Panc1 (cell line): ENCODE measurements at regions not wholly inside any gene's neighbourhood (a gene's known extent, or its start where the extent isn't known, plus 50 kb on each side); places are given as distances from the start of the nearest gene placed in this dataset.

Experiments
- CTCF ChIP-seq: fragments of 450-650 bp; IDR thresholded peaks from 2 replicates; pipeline ENCODE4 v1.5.1; 2017; ENCODE audit warnings: mild to moderate bottlenecking
- POLR2AphosphoS5 ChIP-seq: IDR thresholded peaks from 2 replicates; pipeline ENCODE4 v1.6.1; 2012; ENCODE audit warnings: mild to moderate bottlenecking, low read depth, low read length, moderate library complexity
- REST ChIP-seq, 2 experiments: IDR thresholded peaks; 2 replicates each; pipeline ENCODE4 v1.6.1; 2011 to 2012; ENCODE audit warnings: low read depth in 2 of 2, control low read depth in 1 of 2, low read length in 1 of 2, mild to moderate bottlenecking in 1 of 2, moderate library complexity in 1 of 2; ENCODE audit not compliant: insufficient read depth in 1 of 2
- SIN3A ChIP-seq: IDR thresholded peaks from 2 replicates; pipeline ENCODE4 v1.6.1; 2012; ENCODE audit warnings: low read depth, mild to moderate bottlenecking, low read length, moderate library complexity, borderline replicate concordance; ENCODE audit not compliant: insufficient read depth
- TCF7L2 ChIP-seq: IDR thresholded peaks from 2 replicates; pipeline ENCODE4 v1.6.1; 2011; ENCODE audit warnings: mild to moderate bottlenecking, low read depth, low read length, inconsistent platforms

- TF ChIP-seq POLR2AphosphoS5 (no peak), CTCF (no peak), TCF7L2 (no peak), REST (IDR thresholded peaks at IDR 0.05; ENCODE audit: insufficient read depth in 1 of 2, low read depth in 2 of 2, low read length in 1 of 2) (no peak), SIN3A (no peak)
These were observed 767.5 kb downstream of the JRKL start for GRCh38 chr11:97157221-97157740.
